GM21381 (cell line): ENCODE measurements at regions not wholly inside any gene's neighbourhood (a gene's known extent, or its start where the extent isn't known, plus 50 kb on each side); places are given as distances from the start of the nearest gene placed in this dataset.

Experiments used
- ATAC-seq: cut with Tn5 transposase; IDR thresholded peaks from one replicate; pipeline ENCODE4 v1.9.1; 2021; ENCODE audit warnings: mild to moderate bottlenecking, moderate library complexity; ENCODE audit not compliant: unreplicated experiment

GRCh38 chr4:43343298-43343697 lies 450.8 kb downstream of the GRXCR1 start:
- ATAC-seq: no peak

- ATAC-seq: no peak
Observed at GRCh38 chr4:43345323-43345925, 452.9 kb downstream of the GRXCR1 start.

GRCh38 chr4:43348591-43348990 lies 456.1 kb downstream of the GRXCR1 start:
- no peak for ATAC-seq

- no peak for ATAC-seq
Observed at GRCh38 chr4:43351970-43352806, 459.7 kb downstream of the GRXCR1 start.

- no peak for ATAC-seq
Observed at GRCh38 chr4:43352859-43353258, 460.3 kb downstream of the GRXCR1 start.

GRCh38 chr4:43353552-43353951 lies 461.0 kb downstream of the GRXCR1 start:
- no peak for ATAC-seq

- no peak for ATAC-seq
Observed at GRCh38 chr4:43356786-43357185, 464.3 kb downstream of the GRXCR1 start.

- no peak for ATAC-seq
Observed at GRCh38 chr4:43357252-43357974, 464.9 kb downstream of the GRXCR1 start.

- ATAC-seq: no peak
Observed at GRCh38 chr4:43360296-43360695, 467.8 kb downstream of the GRXCR1 start.

GRCh38 chr4:43362875-43363636 lies 470.5 kb downstream of the GRXCR1 start:
- ATAC-seq: no peak

- no peak for ATAC-seq
Observed at GRCh38 chr4:43369036-43369594, 476.6 kb downstream of the GRXCR1 start.

- no peak for ATAC-seq
Observed at GRCh38 chr4:43373201-43373600, 480.7 kb downstream of the GRXCR1 start.

- no peak for ATAC-seq
Observed at GRCh38 chr4:43374216-43374751, 481.8 kb downstream of the GRXCR1 start.

GRCh38 chr4:43379016-43379415 lies 486.5 kb downstream of the GRXCR1 start:
- no peak for ATAC-seq

- ATAC-seq: no peak
Observed at GRCh38 chr4:43380093-43380492, 487.6 kb downstream of the GRXCR1 start.

- no peak for ATAC-seq
Observed at GRCh38 chr4:43391069-43391468, 498.6 kb downstream of the GRXCR1 start.

GRCh38 chr4:43394976-43395375 lies 502.5 kb downstream of the GRXCR1 start:
- ATAC-seq: no peak

GRCh38 chr4:43399726-43400125 lies 507.2 kb downstream of the GRXCR1 start:
- ATAC-seq: no peak

- no peak for ATAC-seq
Observed at GRCh38 chr4:43402393-43402792, 509.9 kb downstream of the GRXCR1 start.

- ATAC-seq: no peak
Observed at GRCh38 chr4:43410636-43411035, 518.1 kb downstream of the GRXCR1 start.
